Erythroblast (primary cell): ENCODE measurements at regions not wholly inside any gene's neighbourhood (a gene's known extent, or its start where the extent isn't known, plus 50 kb on each side); places are given as distances from the start of the nearest gene placed in this dataset.

Source experiments
- GATA1 ChIP-seq: IDR thresholded peaks from 2 replicates; pipeline ENCODE4 v1.6.1; 2011; ENCODE audit warnings: low read depth, mild to moderate bottlenecking, control low read depth, low read length, moderate library complexity
- POLR2A ChIP-seq: IDR thresholded peaks from 2 replicates; pipeline ENCODE4 v1.6.1; 2011; ENCODE audit warnings: mild to moderate bottlenecking, low read length

- TF ChIP-seq POLR2A (no peak), GATA1 (no peak)
These were observed 858.8 kb upstream of the NUDT12 start for GRCh38 chr5:104421431-104421830.
